Parathyroid adenoma (tissue), 2 donors: ENCODE measurements at regions not wholly inside any gene's neighbourhood (a gene's known extent, or its start where the extent isn't known, plus 50 kb on each side); places are given as distances from the start of the nearest gene placed in this dataset.
"Not testable (repeated sequence)": the region's sequence is repeated elsewhere in the genome, so short reads cannot be mapped to it uniquely, and the experiment has no call there.

Source experiments
- H2AFZ ChIP-seq: fragments of 300-600 bp; sonication (generic); one replicate; pipeline ENCODE4 v1.7.0; 2017; ENCODE audit warnings: antibody characterized with exemption, mild to moderate bottlenecking
- H3K27ac ChIP-seq: fragments of 300-600 bp; sonication (generic); one replicate; pipeline ENCODE4 v1.7.0; 2017
- H3K27me3 ChIP-seq: fragments of 300-600 bp; sonication (generic); one replicate; pipeline ENCODE4 v1.7.0; 2017; ENCODE audit warnings: low read length; ENCODE audit not compliant: control insufficient read depth, insufficient read depth
- H3K36me3 ChIP-seq: fragments of 300-600 bp; sonication (generic); one replicate; pipeline ENCODE4 v1.7.0; 2017; ENCODE audit warnings: low read length; ENCODE audit not compliant: control insufficient read depth, insufficient read depth
- H3K4me1 ChIP-seq: fragments of 300-600 bp; sonication (generic); one replicate; pipeline ENCODE4 v1.7.0; 2017; ENCODE audit warnings: control low read depth
- H3K4me2 ChIP-seq: fragments of 300-600 bp; sonication (generic); one replicate; pipeline ENCODE4 v1.7.0; 2017; ENCODE audit warnings: low read length
- H3K4me3 ChIP-seq: fragments of 300-600 bp; sonication (generic); one replicate; pipeline ENCODE4 v1.7.0; 2017; ENCODE audit warnings: low read depth, low read length
- H3K79me2 ChIP-seq: fragments of 300-600 bp; sonication (generic); one replicate; pipeline ENCODE4 v1.7.0; 2017; ENCODE audit warnings: control low read depth
- H3K9ac ChIP-seq: fragments of 300-600 bp; sonication (generic); one replicate; pipeline ENCODE4 v1.7.0; 2017; ENCODE audit warnings: mild to moderate bottlenecking
- H3K9me3 ChIP-seq: fragments of 300-600 bp; sonication (generic); one replicate; pipeline ENCODE4 v1.7.0; 2017; ENCODE audit warnings: low read length; ENCODE audit not compliant: control insufficient read depth
- CTCF ChIP-seq: fragments of 300-600 bp; sonication (generic); IDR thresholded peaks from one replicate; pipeline ENCODE4 v1.7.0; 2017; ENCODE audit warnings: antibody characterized with exemption, mild to moderate bottlenecking
- donor health status: primary hyperparathyroidism.

GRCh38 chr13:24619282-24619681, 60.9 kb upstream of the ATP12A start:
- no peaks in the 10 kb centered on the region for H3K36me3 ChIP-seq
- no peak overlapping the region for H3K9ac ChIP-seq
- no peaks in the 10 kb centered on the region for H3K79me2 ChIP-seq
- no peak overlapping the region for H3K27ac ChIP-seq
- TF ChIP-seq CTCF: no peak
- no peaks in the 10 kb centered on the region for H3K27me3 ChIP-seq
- no peak overlapping the region for H3K4me2 ChIP-seq
- no peaks in the 10 kb centered on the region for H3K9me3 ChIP-seq
- no peak overlapping the region for H2AFZ ChIP-seq
- no peak overlapping the region for H3K4me3 ChIP-seq
- H3K4me1 ChIP-seq: no peaks in the 10 kb centered on the region

GRCh38 chr13:24622481-24623148, 57.6 kb upstream of the ATP12A start:
- not testable (repeated sequence) for H3K36me3 ChIP-seq, H3K4me1 ChIP-seq, H3K9ac ChIP-seq, H3K79me2 ChIP-seq, H3K27ac ChIP-seq, H3K27me3 ChIP-seq, H2AFZ ChIP-seq, H3K4me2 ChIP-seq, H3K4me3 ChIP-seq, H3K9me3 ChIP-seq

- H3K79me2 ChIP-seq: no peaks in the 10 kb centered on the region
- TF ChIP-seq CTCF: no peak
- H3K9me3 ChIP-seq: no peaks in the 10 kb centered on the region
- no peaks in the 10 kb centered on the region for H3K4me1 ChIP-seq
- H3K27ac ChIP-seq: no peak overlapping the region
- no peaks in the 10 kb centered on the region for H3K36me3 ChIP-seq
- no peak overlapping the region for H3K4me2 ChIP-seq
- H2AFZ ChIP-seq: no peak overlapping the region
- no peak overlapping the region for H3K9ac ChIP-seq
- H3K4me3 ChIP-seq: no peak overlapping the region
- no peaks in the 10 kb centered on the region for H3K27me3 ChIP-seq
Observed at GRCh38 chr13:24623149-24623665, 57.0 kb upstream of the ATP12A start.

GRCh38 chr13:24624363-24624762, 55.8 kb upstream of the ATP12A start:
- H3K4me2 ChIP-seq: no peak overlapping the region
- TF ChIP-seq CTCF: no peak
- H3K4me1 ChIP-seq: no peaks in the 10 kb centered on the region
- no peak overlapping the region for H3K27ac ChIP-seq
- no peaks in the 10 kb centered on the region for H3K79me2 ChIP-seq
- no peak overlapping the region for H3K4me3 ChIP-seq
- no peaks in the 10 kb centered on the region for H3K36me3 ChIP-seq
- no peaks in the 10 kb centered on the region for H3K9me3 ChIP-seq
- H2AFZ ChIP-seq: no peak overlapping the region
- no peak overlapping the region for H3K9ac ChIP-seq
- H3K27me3 ChIP-seq: no peaks in the 10 kb centered on the region

GRCh38 chr13:24624801-24625231, 55.4 kb upstream of the ATP12A start:
- H3K27ac ChIP-seq: no peak overlapping the region
- H3K36me3 ChIP-seq: no peaks in the 10 kb centered on the region
- TF ChIP-seq CTCF: no peak
- no peak overlapping the region for H3K9ac ChIP-seq
- H2AFZ ChIP-seq: no peak overlapping the region
- no peak overlapping the region for H3K4me2 ChIP-seq
- H3K79me2 ChIP-seq: no peaks in the 10 kb centered on the region
- H3K4me3 ChIP-seq: no peak overlapping the region
- no peaks in the 10 kb centered on the region for H3K4me1 ChIP-seq
- H3K27me3 ChIP-seq: no peaks in the 10 kb centered on the region
- no peaks in the 10 kb centered on the region for H3K9me3 ChIP-seq
